CD14-positive monocyte (primary cell): ENCODE measurements at regions not wholly inside any gene's neighbourhood (a gene's known extent, or its start where the extent isn't known, plus 50 kb on each side); places are given as distances from the start of the nearest gene placed in this dataset.
A peak's percentile ranks its signal among the peaks of the same experiment; 100 is the strongest.

ENCODE experiments used
- DNase-seq, 3 donors: peaks; one replicate each; pipeline ENCODE4 v3.0.0-alpha.2; 2011 to 2022
- H2AFZ ChIP-seq: 2 replicates; pipeline ENCODE4 v1.6.0; 2012; ENCODE audit warnings: mild to moderate bottlenecking, low read depth, low read length, inconsistent platforms; ENCODE audit not compliant: insufficient read depth, poor library complexity, severe bottlenecking
- H3K27ac ChIP-seq, 2 donors: 1 replicate in 1 of 2; 2 replicates in 1 of 2; pipeline ENCODE4 v1.5.1; 2012 to 2013; ENCODE audit warnings: low read length in 2 of 2, control low read depth in 1 of 2, inconsistent platforms in 1 of 2, low read depth in 1 of 2, mild to moderate bottlenecking in 1 of 2
- H3K27me3 ChIP-seq, 2 donors: one replicate each; pipeline versions ENCODE4 v1.6.0 to v1.6.1; 2011 to 2013; ENCODE audit warnings: low read length in 2 of 2; ENCODE audit not compliant: control insufficient read depth in 2 of 2, insufficient read depth in 2 of 2
- H3K36me3 ChIP-seq, 2 donors: replicated peaks in 1 of 2; 1 replicate in 1 of 2; 2 replicates in 1 of 2; pipeline versions ENCODE4 v1.5.1 to v1.6.1; 2012 to 2013; ENCODE audit warnings: low read length in 2 of 2, control low read depth in 1 of 2, inconsistent platforms in 1 of 2, mild to moderate bottlenecking in 1 of 2; ENCODE audit not compliant: insufficient read depth in 2 of 2, control insufficient read depth in 1 of 2
- H3K4me1 ChIP-seq, 2 donors: 1 replicate in 1 of 2; 2 replicates in 1 of 2; pipeline versions ENCODE4 v1.5.1 to v1.6.1; 2012 to 2013; ENCODE audit warnings: low read length in 2 of 2, control low read depth in 1 of 2, inconsistent platforms in 1 of 2, mild to moderate bottlenecking in 1 of 2, moderate library complexity in 1 of 2; ENCODE audit not compliant: insufficient read depth in 2 of 2, control insufficient read depth in 1 of 2
- H3K4me2 ChIP-seq: replicated peaks from 2 replicates; pipeline ENCODE3; 2012; ENCODE audit warnings: low read length, moderate library complexity, mild to moderate bottlenecking; ENCODE audit not compliant: poor library complexity, severe bottlenecking; ENCODE audit errors: extremely low read depth
- H3K4me3 ChIP-seq, 3 experiments: fragments of 200-600 bp in 1 of 3; sonication (generic) in 1 of 3; replicated peaks in 1 of 3; 1 replicate in 2 of 3; 2 replicates in 1 of 3; pipeline ENCODE4 v1.5.1; 2011 to 2013; ENCODE audit warnings: low read length in 3 of 3, mild to moderate bottlenecking in 3 of 3, control low read depth in 2 of 3, low read depth in 2 of 3, inconsistent platforms in 1 of 3, moderate library complexity in 1 of 3
- H3K79me2 ChIP-seq: 2 replicates; pipeline ENCODE4 v1.6.0; 2012; ENCODE audit warnings: mild to moderate bottlenecking, control low read depth, inconsistent platforms, low read length, moderate library complexity; ENCODE audit not compliant: insufficient read depth
- H3K9ac ChIP-seq: 2 replicates; pipeline ENCODE4 v1.6.0; 2017; ENCODE audit warnings: low read length, mild to moderate bottlenecking; ENCODE audit not compliant: insufficient read depth, poor library complexity, severe bottlenecking
- H3K9me3 ChIP-seq, 2 donors: replicated peaks in 1 of 2; 1 replicate in 1 of 2; 2 replicates in 1 of 2; pipeline versions ENCODE4 v1.5.1 to v1.6.1; 2012 to 2013; ENCODE audit warnings: low read length in 2 of 2, control low read depth in 1 of 2; ENCODE audit not compliant: control insufficient read depth in 1 of 2, insufficient read depth in 1 of 2
- H4K20me1 ChIP-seq: 2 replicates; pipeline ENCODE4 v1.6.0; 2012; ENCODE audit warnings: mild to moderate bottlenecking, low read length, control low read depth, moderate library complexity; ENCODE audit not compliant: insufficient read depth
- H3K27ac Mint-ChIP-seq, 7 donors: one replicate each; pipeline ENCODE4 v1.8.0; 2020; ENCODE audit warnings: mild to moderate bottlenecking in 7 of 7, mixed read lengths in 7 of 7, moderate library complexity in 6 of 7, inconsistent platforms in 2 of 7
- H3K27me3 Mint-ChIP-seq, 3 donors: one replicate each; pipeline ENCODE4 v1.8.0; 2021 to 2022; ENCODE audit warnings: low read depth in 3 of 3, mild to moderate bottlenecking in 3 of 3, mixed read lengths in 3 of 3, moderate library complexity in 3 of 3, inconsistent platforms in 1 of 3
- H3K36me3 Mint-ChIP-seq, 2 donors: one replicate each; pipeline ENCODE4 v1.8.0; 2020; ENCODE audit warnings: mixed read lengths in 2 of 2, inconsistent platforms in 1 of 2, mild to moderate bottlenecking in 1 of 2
- H3K4me1 Mint-ChIP-seq: one replicate; pipeline ENCODE4 v1.8.0; 2020; ENCODE audit warnings: mild to moderate bottlenecking, mixed read lengths
- H3K4me3 Mint-ChIP-seq, 2 donors: one replicate each; pipeline ENCODE4 v1.8.0; 2020; ENCODE audit warnings: mild to moderate bottlenecking in 2 of 2, mixed read lengths in 2 of 2, moderate library complexity in 1 of 2
- H3K9me3 Mint-ChIP-seq, 7 donors: one replicate each; pipeline ENCODE4 v1.8.0; 2020 to 2022; ENCODE audit warnings: mixed read lengths in 7 of 7, mild to moderate bottlenecking in 6 of 7, moderate library complexity in 6 of 7, inconsistent platforms in 2 of 7
- CTCF ChIP-seq: fragments of 200-600 bp; IDR thresholded peaks from one replicate; pipeline ENCODE4 v1.8.0; 2022; ENCODE audit warnings: antibody characterized with exemption, mild to moderate bottlenecking
- WGBS: methylation state at CpG from one replicate; pipeline ENCODE4 v1.1.5; 2013; ENCODE audit warnings: missing lambda C conversion rate; ENCODE audit not compliant: insufficient coverage; 5-methylcytosine and 5-hydroxymethylcytosine counted together
- intact Hi-C, 2 donors: fragments of 100-400 bp; cut with micrococcal nuclease; formaldehyde crosslinking; loops; one replicate each; pipeline versions ENCODE4 v1.15.0 to v1.15.1; 2023

GRCh38 chr6:2450546-2450945 is 205.1 kb upstream of the GMDS start:
- no peak overlapping the region for H3K4me2 ChIP-seq
- H4K20me1 ChIP-seq, result no peaks in the 10 kb centered on the region
- Mint-ChIP-seq H3K4me3 (no peak overlapping the region), H3K9me3 (no peaks in the 10 kb centered on the region), H3K27me3 (peaks cover 3 to 6% (median 5%) of the 10 kb centered on the region in 3 donors), H3K36me3 (no peaks in the 10 kb centered on the region), H3K27ac (peak overlapping the region in 1 of 7 donors; percentile 66), H3K4me1 (peaks cover 5% of the 10 kb centered on the region)
- 95% methylated on average over 10 of the region's 12 CpGs for WGBS
- H3K79me2 ChIP-seq, result no peaks in the 10 kb centered on the region
- no peaks in the 10 kb centered on the region for H3K9me3 ChIP-seq
- intact Hi-C loops, result loop anchor here in 1 of 2 donors (5.0 kb wide), 1 partner anchor 848 kb away; no protein-coding TSS in a partner anchor
- H3K9ac ChIP-seq, result no peak overlapping the region
- H3K27ac ChIP-seq, result no peak overlapping the region
- TF ChIP-seq CTCF, result no peak
- H3K27me3 ChIP-seq, result peaks cover 0 to 3% of the 10 kb centered on the region in 2 donors
- H3K4me3 ChIP-seq, result no peak overlapping the region
- no peak overlapping the region for H2AFZ ChIP-seq
- peaks cover 4 to 5% of the 10 kb centered on the region in 2 donors for H3K4me1 ChIP-seq
- no peak for DNase-seq
- H3K36me3 ChIP-seq, result no peaks in the 10 kb centered on the region

GRCh38 chr6:2449572-2449940 is 204.2 kb upstream of the GMDS start:
- Histone ChIP-seq H4K20me1 (no peaks in the 10 kb centered on the region), H3K9ac (no peak overlapping the region), H3K27me3 (peaks cover 0 to 3% of the 10 kb centered on the region in 2 donors), H3K4me1 (peaks cover 4 to 5% of the 10 kb centered on the region in 2 donors), H3K79me2 (no peaks in the 10 kb centered on the region), H3K36me3 (no peaks in the 10 kb centered on the region), H3K27ac (no peak overlapping the region), H3K4me2 (no peak overlapping the region), H3K4me3 (no peak overlapping the region), H3K9me3 (no peaks in the 10 kb centered on the region), H2AFZ (no peak overlapping the region)
- intact Hi-C loops, result loop anchor here in 1 of 2 donors (5.0 kb wide), 1 partner anchor 837 kb away; no protein-coding TSS in a partner anchor
- Mint-ChIP-seq H3K27me3 (peaks cover 3 to 4% (median 3%) of the 10 kb centered on the region in 3 donors), H3K27ac (no peak overlapping the region), H3K9me3 (no peaks in the 10 kb centered on the region), H3K36me3 (no peaks in the 10 kb centered on the region), H3K4me1 (peaks cover 5% of the 10 kb centered on the region), H3K4me3 (no peak overlapping the region)
- DNase-seq, result no peak
- TF ChIP-seq CTCF, result no peak
- no CpG with 5 or more reads among the region's 2 CpGs for WGBS
